Fibroblast of skin of left biceps (primary cell): ENCODE measurements at regions not wholly inside any gene's neighbourhood (a gene's known extent, or its start where the extent isn't known, plus 50 kb on each side); places are given as distances from the start of the nearest gene placed in this dataset.
A peak's percentile ranks its signal among the peaks of the same experiment; 100 is the strongest.

Experiments used
- DNase-seq, 2 experiments: peaks; one replicate each; pipeline ENCODE4 v3.0.0-alpha.2; 2013; ENCODE audit warnings: low read depth in 2 of 2

DNA sequence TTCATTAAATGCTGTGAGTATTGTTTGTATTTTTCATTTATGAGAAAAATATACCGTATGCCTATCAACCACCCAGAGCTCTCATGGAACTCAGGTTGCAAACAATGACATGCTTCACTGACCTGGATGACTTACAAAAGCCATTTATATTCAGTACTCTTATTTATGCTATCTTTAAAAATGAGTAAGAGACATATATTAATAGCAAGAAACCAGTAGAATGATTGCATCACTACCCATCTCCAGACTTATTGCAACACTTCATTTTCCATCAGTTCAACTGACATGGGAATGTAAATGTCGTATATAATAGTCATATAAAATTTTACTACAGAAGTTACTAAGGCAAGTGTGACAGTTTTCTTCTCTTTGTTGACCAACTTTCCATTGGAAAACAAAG is 69.1 kb downstream of the OTP start:
- DNase-seq = no peak

DNA sequence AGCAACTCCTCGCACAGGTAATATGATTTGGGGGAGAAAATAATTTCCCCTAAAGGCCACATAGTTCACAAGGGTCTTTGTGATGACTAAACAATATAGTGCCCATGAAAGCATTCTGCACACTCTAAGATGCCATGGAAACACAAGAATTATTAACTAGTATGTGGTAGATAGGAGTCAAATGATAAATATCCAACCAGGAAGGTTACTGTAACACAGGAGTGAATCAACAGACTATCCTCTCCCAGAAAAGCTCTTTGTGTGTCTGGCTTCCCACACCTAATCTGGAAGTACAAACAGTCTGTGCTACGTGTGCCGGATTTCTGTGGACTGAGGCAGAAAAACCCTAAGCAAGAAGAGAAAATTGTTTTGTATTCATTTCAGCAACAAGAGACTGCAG is 70.0 kb downstream of the OTP start:
- DNase-seq = no peak

DNA sequence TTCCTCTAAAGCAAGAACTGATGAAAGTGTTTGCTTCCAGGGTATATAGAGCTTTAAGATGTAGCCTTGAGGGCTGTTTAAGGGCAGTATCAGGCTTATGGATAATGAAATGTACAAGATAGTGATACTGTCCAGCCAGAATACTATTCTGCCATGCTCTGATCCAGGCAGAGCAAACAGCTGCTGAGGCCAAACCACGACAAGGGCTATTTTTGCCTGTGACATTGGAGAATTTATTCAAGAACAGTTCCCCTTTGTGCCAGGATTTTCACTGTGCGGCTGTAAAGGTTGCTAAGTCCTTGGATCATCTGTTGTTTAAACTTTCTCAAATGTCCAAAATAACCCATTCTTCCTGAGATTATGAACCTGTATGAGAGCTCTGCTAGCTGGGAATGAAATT is 70.4 kb downstream of the OTP start:
- DNase-seq = no peak

DNA sequence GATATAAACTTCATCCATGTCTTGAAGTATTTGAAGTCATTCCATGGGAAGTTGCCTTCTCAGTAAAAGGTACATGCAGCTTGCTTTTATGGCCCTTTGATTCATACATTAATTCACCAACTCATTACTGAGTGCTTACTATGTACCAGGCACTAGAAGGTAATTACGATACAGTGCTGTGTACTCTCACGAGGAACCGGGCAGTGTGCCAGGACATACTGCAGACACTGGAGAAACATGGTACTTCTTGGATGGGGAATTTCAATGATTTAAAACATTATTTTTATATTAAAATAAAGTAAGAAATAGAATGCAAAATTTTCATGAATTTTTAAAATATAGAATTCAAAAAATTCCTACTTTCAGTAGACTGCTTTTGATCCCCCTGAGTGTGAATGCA is 71.4 kb upstream of the WDR41 start:
- DNase-seq = no peak

DNA sequence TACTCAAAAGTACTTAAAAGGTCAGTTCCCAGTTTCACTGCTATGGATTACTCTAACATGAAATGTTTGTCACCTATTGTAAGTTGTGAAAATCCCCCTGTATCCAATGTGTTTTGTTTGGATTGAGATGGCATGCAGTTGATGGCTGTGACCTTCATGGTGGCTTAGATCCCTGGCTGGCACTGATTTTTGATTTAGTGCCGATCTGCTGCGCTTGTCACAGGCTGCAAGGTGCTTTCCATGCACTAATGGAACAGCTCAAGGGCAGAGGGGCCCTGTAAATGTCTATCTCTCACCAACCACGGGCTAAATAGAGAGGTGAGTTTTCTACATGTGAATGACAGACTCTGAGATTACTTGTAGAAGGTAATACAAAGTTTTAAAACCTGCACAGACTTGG is 69.8 kb upstream of the WDR41 start:
- DNase-seq = no peak

DNA sequence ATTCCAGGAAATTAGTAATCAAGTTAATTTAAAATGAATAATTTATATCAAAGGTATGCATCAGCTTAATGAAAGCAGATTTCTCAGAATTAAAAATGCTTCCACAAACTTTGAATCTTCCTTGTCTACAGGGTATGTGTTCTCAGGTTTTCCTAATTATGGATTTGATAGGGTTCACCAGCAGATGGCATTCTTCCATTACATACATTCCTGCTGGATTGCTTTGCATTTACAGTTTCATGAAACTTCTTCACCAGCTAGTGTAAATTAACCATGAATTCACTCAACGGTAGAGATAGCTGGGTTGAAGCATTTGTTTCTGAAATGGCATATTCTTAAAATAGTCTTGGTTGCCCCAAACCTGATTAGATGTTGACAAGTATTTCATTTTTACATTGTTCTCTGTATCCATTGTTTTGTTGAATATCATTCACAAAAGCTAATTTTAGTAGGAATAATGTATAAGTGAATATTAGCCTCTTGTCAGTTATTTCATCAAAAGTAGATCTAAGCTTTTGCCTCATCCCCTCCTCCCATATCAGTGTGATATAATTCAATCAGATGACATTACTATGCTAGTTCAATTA is 68.7 kb upstream of the WDR41 start:
- DNase-seq = peak; percentile 13 to 14

DNA sequence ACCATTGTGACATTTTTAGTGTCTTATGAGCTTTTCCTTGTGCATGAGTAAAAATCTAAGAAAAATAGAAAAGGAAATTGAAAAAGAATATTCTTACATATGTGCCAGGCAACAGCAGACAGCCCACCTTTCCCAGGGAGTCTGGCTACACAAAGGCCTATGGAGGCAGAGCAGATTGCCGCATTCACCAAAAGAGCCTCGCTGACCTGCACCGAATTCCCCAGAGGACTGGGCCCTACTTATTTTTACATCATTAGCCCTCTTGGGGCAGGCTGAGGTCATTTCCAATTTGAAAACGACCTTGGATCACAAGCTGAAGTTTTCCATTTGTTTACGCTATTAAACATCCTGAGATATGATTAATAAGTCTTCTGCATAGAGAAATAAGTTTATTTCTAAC is 66.2 kb upstream of the WDR41 start:
- DNase-seq = no peak

DNA sequence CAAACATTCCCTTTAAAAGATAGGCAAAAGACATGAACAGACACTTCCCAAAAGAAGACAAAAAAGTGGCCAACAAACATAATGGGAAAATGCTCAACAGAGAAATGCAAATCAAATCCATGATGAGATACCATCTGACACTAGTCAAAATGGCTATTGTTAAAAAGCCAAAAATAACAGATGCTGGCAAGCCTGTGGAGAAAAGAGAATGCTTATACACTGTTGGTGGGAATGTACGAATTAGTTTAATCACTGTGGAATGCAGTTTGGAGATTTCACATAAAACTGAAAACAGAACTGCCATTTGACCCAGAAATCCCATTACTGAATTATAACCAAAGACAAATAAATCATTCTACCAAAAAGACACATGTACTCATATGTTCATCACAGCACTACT is 58.3 kb upstream of the WDR41 start:
- DNase-seq = no peak

DNA sequence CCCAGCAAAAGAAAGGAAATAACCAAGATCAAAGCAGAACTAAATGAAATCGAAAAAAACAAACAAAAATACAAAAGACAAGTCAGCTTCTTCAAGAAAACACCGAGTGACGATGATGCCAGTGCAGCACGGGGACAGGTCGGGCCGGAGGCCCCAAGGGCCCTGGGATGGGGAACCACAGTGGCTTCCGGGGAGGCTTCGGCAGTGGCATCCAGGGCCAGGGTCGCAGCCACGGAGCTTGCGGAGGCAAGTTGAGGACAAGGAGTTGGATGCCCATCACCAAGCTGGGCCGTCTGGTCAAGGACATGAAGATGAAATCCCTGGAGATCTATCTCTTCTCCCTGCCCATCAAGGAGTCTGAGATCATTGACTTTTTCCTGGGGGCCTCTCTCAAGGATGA is 53.2 kb upstream of the WDR41 start:
- no peak for DNase-seq
